ENCODE measurements at regions not wholly inside any gene's neighbourhood (a gene's known extent, or its start where the extent isn't known, plus 50 kb on each side); places are given as distances from the start of the nearest gene placed in this dataset.
A peak's percentile ranks its signal among the peaks of the same experiment; 100 is the strongest.
"Not testable (repeated sequence)": the region's sequence is repeated elsewhere in the genome, so short reads cannot be mapped to it uniquely, and the experiment has no call there.

GRCh38 chr14:106026026-106026425 lies 499.6 kb downstream of the TMEM121 start:
- no peak for DNase-seq

GRCh38 chr14:106027759-106028158 lies 501.4 kb downstream of the TMEM121 start:
- DNase-seq: not testable (repeated sequence)

GRCh38 chr14:106029959-106030358 lies 503.6 kb downstream of the TMEM121 start:
- no peak for DNase-seq

GRCh38 chr14:106037380-106037779 lies 511.0 kb downstream of the TMEM121 start:
- no peak for DNase-seq

- DNase-seq: no peak
Observed at GRCh38 chr14:106038263-106038662, 511.9 kb downstream of the TMEM121 start.

GRCh38 chr14:106039400-106039799 lies 513.0 kb downstream of the TMEM121 start:
- no peak for DNase-seq

GRCh38 chr14:106044515-106044914 lies 518.1 kb downstream of the TMEM121 start:
- DNase-seq: no peak

- DNase-seq: peak; percentile 2
Observed at GRCh38 chr14:106044949-106045596, 518.7 kb downstream of the TMEM121 start.

GRCh38 chr14:106051796-106052195 lies 525.4 kb downstream of the TMEM121 start:
- DNase-seq: no peak

GRCh38 chr14:106055289-106055688 lies 528.9 kb downstream of the TMEM121 start:
- DNase-seq: no peak

- DNase-seq: no peak
Observed at GRCh38 chr14:106058342-106058741, 532.0 kb downstream of the TMEM121 start.

GRCh38 chr14:106060276-106060975 lies 534.0 kb downstream of the TMEM121 start:
- DNase-seq: no peak

- DNase-seq: not testable (repeated sequence)
Observed at GRCh38 chr14:106061877-106062500, 535.6 kb downstream of the TMEM121 start.

- no peak for DNase-seq
Observed at GRCh38 chr14:106062502-106063272, 536.3 kb downstream of the TMEM121 start.

- no peak for DNase-seq
Observed at GRCh38 chr14:106067935-106068334, 541.6 kb downstream of the TMEM121 start.

GRCh38 chr14:106069804-106070625 lies 543.6 kb downstream of the TMEM121 start:
- DNase-seq: no peak

GRCh38 chr14:106080922-106081321 lies 554.5 kb downstream of the TMEM121 start:
- DNase-seq: no peak

GRCh38 chr14:106081721-106082120 lies 555.3 kb downstream of the TMEM121 start:
- DNase-seq: not testable (repeated sequence)

GRCh38 chr14:106083082-106083481 lies 556.7 kb downstream of the TMEM121 start:
- DNase-seq: no peak

- DNase-seq: no peak
Observed at GRCh38 chr14:106087837-106088236, 561.5 kb downstream of the TMEM121 start.

- not testable (repeated sequence) for DNase-seq
Observed at GRCh38 chr14:106088860-106089259, 562.5 kb downstream of the TMEM121 start.

GRCh38 chr14:106094654-106095189 lies 568.3 kb downstream of the TMEM121 start:
- peak; percentile 1 for DNase-seq
